ENCODE measurements at regions not wholly inside any gene's neighbourhood (a gene's known extent, or its start where the extent isn't known, plus 50 kb on each side); places are given as distances from the start of the nearest gene placed in this dataset.

DNA sequence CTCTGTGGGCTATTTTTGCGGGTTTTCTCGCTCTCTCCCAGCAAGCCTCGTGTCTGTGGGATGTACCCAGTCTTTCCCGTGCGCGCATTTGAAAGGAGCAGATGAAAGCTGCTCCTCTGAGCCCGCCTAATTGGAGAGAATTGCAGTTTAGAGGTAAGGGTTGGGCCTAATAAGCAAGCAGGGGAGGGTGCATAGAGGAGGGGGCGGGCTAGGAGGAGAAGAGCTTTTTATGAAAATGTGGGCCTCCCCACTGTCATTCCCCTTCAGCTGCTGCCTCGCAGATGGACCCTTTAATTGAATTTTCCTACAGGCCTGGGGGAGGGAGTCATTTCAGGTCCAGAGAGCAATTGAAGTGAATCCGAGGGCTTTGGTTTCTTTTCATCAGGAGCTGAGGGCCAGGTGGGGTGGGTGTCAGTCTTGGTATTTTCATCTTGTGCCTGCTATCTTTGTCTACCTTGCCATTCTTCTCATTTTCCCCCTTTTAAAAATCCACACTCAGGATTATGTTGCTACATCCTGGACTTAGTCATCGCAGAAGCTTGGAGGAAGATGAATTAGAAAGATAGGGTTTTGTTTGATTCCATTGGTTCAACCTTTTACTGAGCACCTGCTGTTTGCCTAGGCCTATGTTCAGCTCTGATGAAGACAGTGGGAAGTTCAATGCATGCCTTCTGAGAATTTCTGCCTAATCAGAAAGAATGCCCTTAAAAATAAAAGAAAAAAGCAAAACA lies 423.4 kb downstream of the CD83 start:
- H3K27ac ChIP-seq (replicated peaks), result no peak overlapping the region
- H3K27me3 ChIP-seq (ENCODE audit: insufficient read depth, poor library complexity, severe bottlenecking), result no peaks in the 10 kb centered on the region
- TF ChIP-seq, protein P1, sequence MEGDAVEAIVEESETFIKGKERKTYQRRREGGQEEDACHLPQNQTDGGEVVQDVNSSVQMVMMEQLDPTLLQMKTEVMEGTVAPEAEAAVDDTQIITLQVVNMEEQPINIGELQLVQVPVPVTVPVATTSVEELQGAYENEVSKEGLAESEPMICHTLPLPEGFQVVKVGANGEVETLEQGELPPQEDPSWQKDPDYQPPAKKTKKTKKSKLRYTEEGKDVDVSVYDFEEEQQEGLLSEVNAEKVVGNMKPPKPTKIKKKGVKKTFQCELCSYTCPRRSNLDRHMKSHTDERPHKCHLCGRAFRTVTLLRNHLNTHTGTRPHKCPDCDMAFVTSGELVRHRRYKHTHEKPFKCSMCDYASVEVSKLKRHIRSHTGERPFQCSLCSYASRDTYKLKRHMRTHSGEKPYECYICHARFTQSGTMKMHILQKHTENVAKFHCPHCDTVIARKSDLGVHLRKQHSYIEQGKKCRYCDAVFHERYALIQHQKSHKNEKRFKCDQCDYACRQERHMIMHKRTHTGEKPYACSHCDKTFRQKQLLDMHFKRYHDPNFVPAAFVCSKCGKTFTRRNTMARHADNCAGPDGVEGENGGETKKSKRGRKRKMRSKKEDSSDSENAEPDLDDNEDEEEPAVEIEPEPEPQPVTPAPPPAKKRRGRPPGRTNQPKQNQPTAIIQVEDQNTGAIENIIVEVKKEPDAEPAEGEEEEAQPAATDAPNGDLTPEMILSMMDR (IDR thresholded peaks at IDR 0.05; ENCODE audit: insufficient read depth, low read length), result no peak
- TF ChIP-seq, protein P2, sequence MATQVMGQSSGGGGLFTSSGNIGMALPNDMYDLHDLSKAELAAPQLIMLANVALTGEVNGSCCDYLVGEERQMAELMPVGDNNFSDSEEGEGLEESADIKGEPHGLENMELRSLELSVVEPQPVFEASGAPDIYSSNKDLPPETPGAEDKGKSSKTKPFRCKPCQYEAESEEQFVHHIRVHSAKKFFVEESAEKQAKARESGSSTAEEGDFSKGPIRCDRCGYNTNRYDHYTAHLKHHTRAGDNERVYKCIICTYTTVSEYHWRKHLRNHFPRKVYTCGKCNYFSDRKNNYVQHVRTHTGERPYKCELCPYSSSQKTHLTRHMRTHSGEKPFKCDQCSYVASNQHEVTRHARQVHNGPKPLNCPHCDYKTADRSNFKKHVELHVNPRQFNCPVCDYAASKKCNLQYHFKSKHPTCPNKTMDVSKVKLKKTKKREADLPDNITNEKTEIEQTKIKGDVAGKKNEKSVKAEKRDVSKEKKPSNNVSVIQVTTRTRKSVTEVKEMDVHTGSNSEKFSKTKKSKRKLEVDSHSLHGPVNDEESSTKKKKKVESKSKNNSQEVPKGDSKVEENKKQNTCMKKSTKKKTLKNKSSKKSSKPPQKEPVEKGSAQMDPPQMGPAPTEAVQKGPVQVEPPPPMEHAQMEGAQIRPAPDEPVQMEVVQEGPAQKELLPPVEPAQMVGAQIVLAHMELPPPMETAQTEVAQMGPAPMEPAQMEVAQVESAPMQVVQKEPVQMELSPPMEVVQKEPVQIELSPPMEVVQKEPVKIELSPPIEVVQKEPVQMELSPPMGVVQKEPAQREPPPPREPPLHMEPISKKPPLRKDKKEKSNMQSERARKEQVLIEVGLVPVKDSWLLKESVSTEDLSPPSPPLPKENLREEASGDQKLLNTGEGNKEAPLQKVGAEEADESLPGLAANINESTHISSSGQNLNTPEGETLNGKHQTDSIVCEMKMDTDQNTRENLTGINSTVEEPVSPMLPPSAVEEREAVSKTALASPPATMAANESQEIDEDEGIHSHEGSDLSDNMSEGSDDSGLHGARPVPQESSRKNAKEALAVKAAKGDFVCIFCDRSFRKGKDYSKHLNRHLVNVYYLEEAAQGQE (IDR thresholded peaks at IDR 0.05; ENCODE audit: insufficient replicate concordance, low read depth), result no peak
- no peak for TF ChIP-seq POLR2AphosphoS5 (IDR thresholded peaks at IDR 0.05; ENCODE audit: low read depth)
- TF ChIP-seq SPI1 (IDR thresholded peaks at IDR 0.05; ENCODE audit: borderline replicate concordance, low read depth), result no peak
- no peak for TF ChIP-seq GABPA (IDR thresholded peaks at IDR 0.05; ENCODE audit: low read depth)
- no peak overlapping the region for H3K4me3 ChIP-seq (replicated peaks; ENCODE audit: insufficient read depth, low read length)
- no peak for DNase-seq (ENCODE audit: low read depth in 1 of 2, low spot score in 1 of 2)

DNA sequence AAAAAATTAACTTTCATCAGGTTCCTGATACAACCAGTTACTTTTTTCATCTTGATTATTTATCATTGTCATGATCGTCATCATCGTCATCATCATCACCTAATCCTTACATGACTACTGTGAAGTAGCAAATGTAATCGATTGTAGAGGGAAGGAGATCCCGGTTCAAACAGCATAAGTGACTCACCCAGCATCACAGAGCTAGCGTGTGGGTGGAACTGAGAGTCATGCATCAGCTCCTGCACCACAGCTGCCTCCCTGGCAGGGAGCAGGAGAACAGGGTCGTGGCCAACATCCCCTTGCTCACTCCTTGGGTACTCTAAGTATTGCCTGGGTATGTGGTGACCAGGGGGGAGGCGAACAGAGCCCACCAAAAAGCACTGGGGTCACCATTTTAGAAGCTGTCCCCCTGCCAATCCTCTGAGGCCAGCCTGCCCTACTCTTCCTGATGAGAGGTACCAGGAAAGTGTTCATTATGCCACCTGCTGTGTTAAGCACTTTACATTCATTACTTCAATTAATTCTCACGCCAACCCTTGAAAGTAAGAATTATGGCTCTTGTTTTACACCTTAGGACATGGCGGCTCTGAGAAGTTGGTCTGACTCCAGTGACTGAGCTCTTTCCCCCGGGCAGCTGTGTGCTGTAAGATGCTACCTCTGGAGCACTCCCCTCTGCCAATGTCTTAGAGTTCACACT lies 425.2 kb downstream of the CD83 start:
- no peak for DNase-seq (ENCODE audit: low read depth in 1 of 2, low spot score in 1 of 2)
- TF ChIP-seq, protein P1 (IDR thresholded peaks at IDR 0.05; ENCODE audit: insufficient read depth, low read length), result no peak
- TF ChIP-seq, protein P2 (IDR thresholded peaks at IDR 0.05; ENCODE audit: insufficient replicate concordance, low read depth), result no peak
- TF ChIP-seq POLR2AphosphoS5 (IDR thresholded peaks at IDR 0.05; ENCODE audit: low read depth) (no peak), GABPA (IDR thresholded peaks at IDR 0.05; ENCODE audit: low read depth) (no peak), SPI1 (IDR thresholded peaks at IDR 0.05; ENCODE audit: borderline replicate concordance, low read depth) (no peak)
- no peak overlapping the region for H3K27ac ChIP-seq (replicated peaks)
- H3K4me3 ChIP-seq (replicated peaks; ENCODE audit: insufficient read depth, low read length), result no peak overlapping the region
- H3K27me3 ChIP-seq (ENCODE audit: insufficient read depth, poor library complexity, severe bottlenecking), result no peaks in the 10 kb centered on the region

DNA sequence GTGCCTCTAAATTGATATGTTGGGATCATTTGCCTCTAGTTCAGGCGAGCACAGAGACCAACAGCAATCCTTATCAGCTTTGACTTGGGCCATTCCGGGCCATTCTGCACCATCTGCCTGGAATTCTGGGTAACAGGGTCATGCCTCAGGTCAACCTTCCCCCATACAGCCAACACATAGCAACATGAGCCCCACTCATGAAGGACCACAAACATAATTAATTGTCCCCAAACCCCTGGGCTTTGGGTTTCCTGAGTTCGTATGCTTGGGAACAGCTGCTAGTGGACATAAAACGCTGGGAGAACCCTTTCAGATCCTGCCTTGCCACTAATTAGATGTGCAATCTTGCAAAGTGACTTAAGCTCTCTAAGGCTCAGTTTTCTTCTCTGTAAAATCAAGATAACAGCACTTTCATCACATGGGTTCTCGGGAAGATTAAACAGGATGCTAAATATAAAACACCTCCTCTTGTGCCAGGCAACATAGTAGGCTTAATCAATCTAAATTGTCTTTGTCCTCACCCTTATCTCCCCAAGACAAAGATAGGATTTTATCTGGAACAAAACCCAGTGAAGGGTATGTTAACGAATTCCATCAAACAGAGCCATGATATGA lies 426.5 kb downstream of the CD83 start:
- no peak for DNase-seq (ENCODE audit: low read depth in 1 of 2, low spot score in 1 of 2)
- no peak for TF ChIP-seq GABPA (IDR thresholded peaks at IDR 0.05; ENCODE audit: low read depth)
- TF ChIP-seq, protein P1 (IDR thresholded peaks at IDR 0.05; ENCODE audit: insufficient read depth, low read length), result no peak
- Histone ChIP-seq H3K27me3 (ENCODE audit: insufficient read depth, poor library complexity, severe bottlenecking) (no peaks in the 10 kb centered on the region), H3K4me3 (replicated peaks; ENCODE audit: insufficient read depth, low read length) (no peak overlapping the region), H3K27ac (replicated peaks) (no peak overlapping the region)

All from HL-60 (cell line).